Activated naive CD8-positive, alpha-beta T cell treated with anti-CD3 and anti-CD28 coated beads, Interleukin-2, amount 10 ng/mL, durations not matched to agents 7 days and 5 days (primary cell): ENCODE measurements at regions not wholly inside any gene's neighbourhood (a gene's known extent, or its start where the extent isn't known, plus 50 kb on each side); places are given as distances from the start of the nearest gene placed in this dataset.

Source experiments
- ATAC-seq: fragments of 150-1000 bp; cut with Tn5 transposase; one replicate; pipeline ENCODE4 v1.10.0; 2021; ENCODE audit warnings: low read depth, moderate library complexity
- POLR2A ChIA-PET: fragments of 350-600 bp; sonication (Branson Sonifier 250); formaldehyde crosslinking; loops from one replicate; lab custom pipeline; 2021; ENCODE audit warnings: antibody characterized with exemption; lab: Charles Lee
- DNase-seq: peaks from one replicate; pipeline ENCODE4 v3.0.0; 2021
- H3K27ac Mint-ChIP-seq: one replicate; pipeline ENCODE4 v1.8.0; 2022; ENCODE audit warnings: mild to moderate bottlenecking, mixed read lengths
- H3K27me3 Mint-ChIP-seq: one replicate; pipeline ENCODE4 v1.8.0; 2022; ENCODE audit warnings: mild to moderate bottlenecking, moderate library complexity, mixed read lengths
- H3K36me3 Mint-ChIP-seq: one replicate; pipeline ENCODE4 v1.8.0; 2021; ENCODE audit warnings: mild to moderate bottlenecking, mixed read lengths
- H3K4me1 Mint-ChIP-seq: one replicate; pipeline ENCODE4 v1.8.0; 2021; ENCODE audit warnings: mixed read lengths
- H3K4me3 Mint-ChIP-seq: one replicate; pipeline ENCODE4 v1.8.0; 2022; ENCODE audit warnings: mild to moderate bottlenecking, moderate library complexity, mixed read lengths
- H3K9me3 Mint-ChIP-seq: one replicate; pipeline ENCODE4 v1.8.0; 2021; ENCODE audit warnings: mixed read lengths

DNA sequence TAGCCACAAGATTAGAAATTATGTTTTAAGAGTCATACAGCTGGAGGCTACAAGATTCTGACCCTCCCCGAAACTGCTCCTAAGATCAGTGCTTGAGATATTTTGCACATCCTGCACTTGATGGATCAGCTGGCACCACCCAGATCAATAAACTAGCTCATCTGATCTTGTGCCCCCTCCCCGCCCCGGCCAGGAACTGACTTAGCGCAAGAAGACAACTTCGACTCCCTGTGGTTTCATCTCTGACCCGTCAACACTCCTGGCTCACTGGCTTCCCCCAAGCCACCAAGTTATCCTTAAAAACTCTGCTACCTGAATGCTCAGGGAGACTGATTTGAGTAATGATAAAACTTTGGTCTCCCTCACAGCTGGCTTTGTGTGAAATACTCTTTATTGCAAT, 73.5 kb upstream of the NPSR1 start:
- H3K27me3 Mint-ChIP-seq: no peaks in the 10 kb centered on the region
- peaks cover 5% of the 10 kb centered on the region for H3K9me3 Mint-ChIP-seq
- H3K4me1 Mint-ChIP-seq: no peaks in the 10 kb centered on the region
- ATAC-seq (no peak), DNase-seq (no peak)
- H3K36me3 Mint-ChIP-seq: no peaks in the 10 kb centered on the region
- no peak overlapping the region for H3K4me3 Mint-ChIP-seq
- POLR2A ChIA-PET: no interaction called here
- no peak overlapping the region for H3K27ac Mint-ChIP-seq

DNA sequence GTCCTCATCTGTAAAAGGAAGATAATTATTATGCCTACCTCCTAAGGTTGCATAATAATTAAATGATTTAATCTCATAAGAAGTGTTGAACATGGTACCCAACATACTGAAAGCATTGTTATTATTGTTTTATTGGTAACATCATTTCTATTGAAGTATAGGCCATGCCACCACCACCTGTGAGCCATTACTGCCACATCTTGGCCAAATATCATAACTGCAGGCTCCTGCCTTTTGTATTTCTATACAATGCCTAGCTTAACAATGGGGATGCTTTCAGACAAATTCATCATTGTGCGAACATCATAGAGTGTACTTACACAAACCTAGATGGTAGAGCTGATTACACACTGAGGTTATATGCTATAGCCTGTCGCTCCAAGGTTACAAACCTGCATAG, 61.1 kb upstream of the NPSR1 start:
- Mint-ChIP-seq H3K27me3 (no peaks in the 10 kb centered on the region), H3K27ac (no peak overlapping the region), H3K36me3 (no peaks in the 10 kb centered on the region), H3K4me1 (no peaks in the 10 kb centered on the region), H3K9me3 (peaks cover 2% of the 10 kb centered on the region), H3K4me3 (no peak overlapping the region)
- ATAC-seq (no peak), DNase-seq (no peak)
- POLR2A ChIA-PET: no interaction called here

DNA sequence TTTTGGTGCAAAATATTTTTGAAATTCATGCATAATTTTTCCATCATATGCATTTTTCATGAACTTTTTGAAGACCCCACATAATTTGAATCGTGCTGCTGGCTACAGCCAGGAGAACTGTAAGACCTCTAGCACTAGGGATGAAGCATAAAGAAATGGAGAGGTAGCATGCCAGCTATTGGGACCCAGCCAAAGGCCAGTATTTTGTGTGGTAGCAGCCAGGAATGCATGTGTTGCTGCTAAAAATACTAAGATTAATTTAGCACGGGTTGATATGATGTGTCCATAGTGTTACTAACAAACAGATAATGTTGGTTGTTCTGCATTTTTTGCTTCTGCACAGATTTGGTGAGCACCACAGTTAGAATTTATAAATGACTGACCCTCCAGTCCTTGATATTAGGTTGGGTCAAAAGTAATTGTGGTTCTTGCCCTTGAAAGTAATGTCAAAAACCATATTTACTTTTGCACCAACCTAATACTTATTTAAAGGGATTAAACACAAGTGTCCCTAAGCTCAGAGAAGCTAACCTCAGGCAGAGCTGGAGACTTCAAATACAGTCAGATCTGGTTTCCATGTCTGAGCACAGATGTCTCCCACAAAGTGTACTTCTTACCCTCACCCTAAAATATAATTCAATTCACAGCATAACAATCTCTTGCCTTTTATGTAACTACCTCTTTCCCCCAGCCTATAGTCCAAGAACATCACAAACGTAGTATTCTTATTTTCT, 54.1 kb upstream of the NPSR1 start:
- POLR2A ChIA-PET: no interaction called here

More for the DNA sequence above, 54.1 kb upstream of the NPSR1 start:
- no peak for DNase-seq
- ATAC-seq: no peak
- no peaks in the 10 kb centered on the region for H3K4me1 Mint-ChIP-seq
- no peaks in the 10 kb centered on the region for H3K9me3 Mint-ChIP-seq
- H3K27ac Mint-ChIP-seq: no peak overlapping the region
- no peaks in the 10 kb centered on the region for H3K36me3 Mint-ChIP-seq
- no peak overlapping the region for H3K4me3 Mint-ChIP-seq
- no peaks in the 10 kb centered on the region for H3K27me3 Mint-ChIP-seq
